Liver (tissue), 7 donors: ENCODE measurements at regions not wholly inside any gene's neighbourhood (a gene's known extent, or its start where the extent isn't known, plus 50 kb on each side); places are given as distances from the start of the nearest gene placed in this dataset.

Experiments used
- DNase-seq: peaks from one replicate; pipeline ENCODE4 v3.0.0-alpha.2; 2017; ENCODE audit warnings: low spot score
- H3K27ac ChIP-seq, 2 donors: one replicate each; pipeline ENCODE4 v1.7.0; 2013; ENCODE audit warnings: inconsistent platforms in 2 of 2, low read length in 2 of 2, control low read depth in 1 of 2, low read depth in 1 of 2, mild to moderate bottlenecking in 1 of 2
- H3K27me3 ChIP-seq, 4 donors: one replicate each; pipeline versions ENCODE4 v1.6.1 to v1.7.0; 2013; ENCODE audit warnings: low read length in 3 of 4, inconsistent platforms in 1 of 4, mild to moderate bottlenecking in 1 of 4, moderate library complexity in 1 of 4; ENCODE audit not compliant: control insufficient read depth in 4 of 4, insufficient read depth in 4 of 4
- H3K36me3 ChIP-seq, 4 donors: one replicate each; pipeline versions ENCODE4 v1.6.1 to v1.7.0; 2013; ENCODE audit warnings: low read length in 3 of 4, mild to moderate bottlenecking in 3 of 4, low read depth in 1 of 4, moderate library complexity in 1 of 4; ENCODE audit not compliant: control insufficient read depth in 4 of 4, insufficient read depth in 3 of 4
- H3K4me1 ChIP-seq, 4 donors: one replicate each; pipeline versions ENCODE4 v1.6.1 to v1.7.0; 2013; ENCODE audit warnings: low read length in 3 of 4, mild to moderate bottlenecking in 3 of 4, moderate library complexity in 1 of 4; ENCODE audit not compliant: control insufficient read depth in 4 of 4, insufficient read depth in 4 of 4
- H3K4me3 ChIP-seq, 3 donors: one replicate each; pipeline versions ENCODE4 v1.6.1 to v1.7.0; 2013; ENCODE audit warnings: low read length in 3 of 3, control low read depth in 1 of 3, low read depth in 1 of 3, mild to moderate bottlenecking in 1 of 3
- H3K9ac ChIP-seq, 2 donors: one replicate each; pipeline ENCODE4 v1.7.0; 2013; ENCODE audit warnings: low read length in 2 of 2, mild to moderate bottlenecking in 2 of 2, moderate library complexity in 2 of 2, control low read depth in 1 of 2, low read depth in 1 of 2
- H3K9me3 ChIP-seq, 4 donors: one replicate each; pipeline versions ENCODE4 v1.6.1 to v1.7.0; 2013; ENCODE audit warnings: low read length in 3 of 4; ENCODE audit not compliant: control insufficient read depth in 4 of 4
- FOXA1 ChIP-seq: IDR thresholded peaks from 2 replicates; pipeline ENCODE4 v1.6.1; 2016; ENCODE audit warnings: antibody characterized with exemption
- GABPA ChIP-seq, 2 donors: IDR thresholded peaks in 1 of 2; conservative IDR thresholded peaks in 1 of 2; 2 replicates each; pipeline ENCODE4 v1.6.1; 2016; ENCODE audit warnings: antibody characterized with exemption in 2 of 2, mild to moderate bottlenecking in 1 of 2, moderate library complexity in 1 of 2
- HNF4A ChIP-seq, 2 donors: conservative IDR thresholded peaks; 2 replicates each; pipeline ENCODE4 v1.6.1; 2016; ENCODE audit warnings: antibody characterized with exemption in 2 of 2, mild to moderate bottlenecking in 2 of 2
- HNF4G ChIP-seq: IDR thresholded peaks from 2 replicates; pipeline ENCODE4 v1.6.1; 2016; ENCODE audit warnings: antibody characterized with exemption
- NR2F2 ChIP-seq: IDR thresholded peaks from 2 replicates; pipeline ENCODE4 v1.6.1; 2016; ENCODE audit warnings: antibody characterized with exemption
- RAD21 ChIP-seq, 2 donors: IDR thresholded peaks; 2 replicates each; pipeline ENCODE4 v1.6.1; 2016; ENCODE audit warnings: antibody characterized with exemption in 2 of 2, mild to moderate bottlenecking in 2 of 2
- RXRA ChIP-seq, 2 donors: IDR thresholded peaks; 2 replicates each; pipeline ENCODE4 v1.6.1; 2017 to 2018; ENCODE audit warnings: antibody characterized with exemption in 2 of 2, mild to moderate bottlenecking in 1 of 2
- TAF1 ChIP-seq: conservative IDR thresholded peaks from 2 replicates; pipeline ENCODE4 v1.6.1; 2016; ENCODE audit warnings: antibody characterized with exemption, mild to moderate bottlenecking
- YY1 ChIP-seq: IDR thresholded peaks from 2 replicates; pipeline ENCODE4 v1.6.1; 2016; ENCODE audit warnings: antibody characterized with exemption, mild to moderate bottlenecking
- WGBS: extraction: QIAGEN DNeasy Blood & Tissue Kit; methylation state at CpG from one replicate; pipeline ENCODE4 v1.1.7; 2013; 5-methylcytosine and 5-hydroxymethylcytosine counted together
- TF ChIP-seq, protein P1 (sequence below): IDR thresholded peaks from 2 replicates; pipeline ENCODE4 v1.6.1; 2016; ENCODE audit warnings: antibody characterized with exemption, mild to moderate bottlenecking
- TF ChIP-seq, protein P2 (sequence below): IDR thresholded peaks from 2 replicates; pipeline ENCODE4 v1.6.1; 2016; ENCODE audit warnings: antibody characterized with exemption
- TF ChIP-seq, protein P3 (sequence below): IDR thresholded peaks from 2 replicates; pipeline ENCODE4 v1.6.1; 2016; ENCODE audit warnings: antibody characterized with exemption
- donor health status: healthy.
- donor health status: healthy.
- donor health status: healthy.
- donor health status: healthy.

DNA sequence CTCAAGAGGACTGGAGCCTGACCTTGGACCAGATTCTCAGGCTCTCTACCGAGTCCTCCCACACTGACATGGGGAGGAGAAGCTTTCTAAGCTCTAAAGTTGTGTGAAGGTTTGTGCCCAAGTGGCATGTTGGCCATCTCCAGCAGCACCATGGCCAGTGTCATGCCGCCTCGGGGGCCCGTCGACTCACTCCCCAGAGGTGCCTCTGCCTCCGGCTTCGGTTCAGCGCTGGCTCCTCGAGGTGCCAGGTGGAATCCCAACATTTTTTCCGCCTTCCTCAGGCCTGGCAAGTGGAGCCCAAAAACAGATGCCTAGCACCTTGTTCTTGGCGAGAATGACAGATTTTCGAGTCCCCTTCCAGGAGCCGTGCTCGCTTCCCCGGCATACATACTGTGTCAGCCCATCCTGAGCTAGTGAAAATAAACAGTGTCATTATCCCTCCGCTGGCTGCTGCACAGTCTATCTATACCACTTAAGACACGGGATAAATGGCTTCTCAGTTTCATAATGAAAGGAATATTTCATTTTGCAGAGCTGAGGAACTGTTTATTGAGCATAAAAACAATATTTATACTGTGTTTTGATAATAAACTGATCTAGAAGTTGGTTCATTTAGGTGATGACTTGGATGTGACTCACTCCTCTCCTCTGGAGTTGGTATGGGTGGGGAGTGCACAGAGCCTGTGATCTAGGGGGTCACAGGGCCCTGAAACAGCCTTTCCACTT is 328.5 kb upstream of the TLE3 start:
- 95% methylated on average over 17 of the region's 17 CpGs for WGBS
- DNase-seq: no peak
- no peak for TF ChIP-seq YY1
- TF ChIP-seq TAF1: no peak
- TF ChIP-seq RAD21 (IDR thresholded peaks at IDR 0.05): no peak
- TF ChIP-seq HNF4G: no peak
- TF ChIP-seq RXRA (IDR thresholded peaks at IDR 0.05): no peak
- TF ChIP-seq NR2F2: no peak
- TF ChIP-seq, protein P1, sequence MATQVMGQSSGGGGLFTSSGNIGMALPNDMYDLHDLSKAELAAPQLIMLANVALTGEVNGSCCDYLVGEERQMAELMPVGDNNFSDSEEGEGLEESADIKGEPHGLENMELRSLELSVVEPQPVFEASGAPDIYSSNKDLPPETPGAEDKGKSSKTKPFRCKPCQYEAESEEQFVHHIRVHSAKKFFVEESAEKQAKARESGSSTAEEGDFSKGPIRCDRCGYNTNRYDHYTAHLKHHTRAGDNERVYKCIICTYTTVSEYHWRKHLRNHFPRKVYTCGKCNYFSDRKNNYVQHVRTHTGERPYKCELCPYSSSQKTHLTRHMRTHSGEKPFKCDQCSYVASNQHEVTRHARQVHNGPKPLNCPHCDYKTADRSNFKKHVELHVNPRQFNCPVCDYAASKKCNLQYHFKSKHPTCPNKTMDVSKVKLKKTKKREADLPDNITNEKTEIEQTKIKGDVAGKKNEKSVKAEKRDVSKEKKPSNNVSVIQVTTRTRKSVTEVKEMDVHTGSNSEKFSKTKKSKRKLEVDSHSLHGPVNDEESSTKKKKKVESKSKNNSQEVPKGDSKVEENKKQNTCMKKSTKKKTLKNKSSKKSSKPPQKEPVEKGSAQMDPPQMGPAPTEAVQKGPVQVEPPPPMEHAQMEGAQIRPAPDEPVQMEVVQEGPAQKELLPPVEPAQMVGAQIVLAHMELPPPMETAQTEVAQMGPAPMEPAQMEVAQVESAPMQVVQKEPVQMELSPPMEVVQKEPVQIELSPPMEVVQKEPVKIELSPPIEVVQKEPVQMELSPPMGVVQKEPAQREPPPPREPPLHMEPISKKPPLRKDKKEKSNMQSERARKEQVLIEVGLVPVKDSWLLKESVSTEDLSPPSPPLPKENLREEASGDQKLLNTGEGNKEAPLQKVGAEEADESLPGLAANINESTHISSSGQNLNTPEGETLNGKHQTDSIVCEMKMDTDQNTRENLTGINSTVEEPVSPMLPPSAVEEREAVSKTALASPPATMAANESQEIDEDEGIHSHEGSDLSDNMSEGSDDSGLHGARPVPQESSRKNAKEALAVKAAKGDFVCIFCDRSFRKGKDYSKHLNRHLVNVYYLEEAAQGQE: no peak
- no peak for TF ChIP-seq GABPA (IDR thresholded peaks at IDR 0.05 in 1 of 2, conservative IDR thresholded peaks at IDR 0.05 in 1 of 2)
- Histone ChIP-seq H3K36me3 (no peaks in the 10 kb centered on the region), H3K27me3 (no peaks in the 10 kb centered on the region), H3K4me3 (no peak overlapping the region), H3K27ac (no peak overlapping the region), H3K4me1 (peaks cover 0 to 24% (median 20%) of the 10 kb centered on the region in 4 donors), H3K9me3 (no peaks in the 10 kb centered on the region), H3K9ac (no peak overlapping the region)

DNA sequence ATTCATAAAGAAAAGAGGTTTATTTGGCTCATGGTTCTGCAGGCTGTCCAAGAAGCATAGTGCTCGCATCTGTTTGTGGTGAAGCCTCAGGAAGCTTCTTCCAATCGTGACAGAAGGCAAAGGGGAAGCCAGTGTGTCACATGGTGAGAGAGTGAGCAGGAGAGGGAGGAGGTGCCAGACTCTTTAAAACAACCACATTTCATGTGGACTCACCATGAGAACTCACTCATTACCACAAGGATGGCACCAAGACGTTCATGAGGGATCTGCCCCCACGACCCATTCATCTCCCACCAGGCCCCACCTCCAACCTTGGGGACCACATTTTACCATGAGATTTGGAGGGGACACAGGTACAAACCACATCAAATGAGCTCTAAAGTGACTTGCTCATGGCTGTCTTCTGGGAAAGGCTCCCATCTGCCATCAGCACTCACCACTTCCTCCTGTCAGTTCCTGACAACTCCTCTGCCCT is 327.3 kb upstream of the TLE3 start:
- 79% methylated on average over 4 of the region's 4 CpGs for WGBS
- Histone ChIP-seq H3K4me1 (peaks cover 4 to 30% (median 28%) of the 10 kb centered on the region in 4 donors), H3K27ac (no peak overlapping the region), H3K9ac (no peak overlapping the region), H3K4me3 (no peak overlapping the region), H3K9me3 (no peaks in the 10 kb centered on the region), H3K36me3 (no peaks in the 10 kb centered on the region), H3K27me3 (no peaks in the 10 kb centered on the region)
- DNase-seq: no peak
- no peak for TF ChIP-seq FOXA1
- TF ChIP-seq, protein P2, sequence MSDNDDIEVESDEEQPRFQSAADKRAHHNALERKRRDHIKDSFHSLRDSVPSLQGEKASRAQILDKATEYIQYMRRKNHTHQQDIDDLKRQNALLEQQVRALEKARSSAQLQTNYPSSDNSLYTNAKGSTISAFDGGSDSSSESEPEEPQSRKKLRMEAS: no peak

DNA sequence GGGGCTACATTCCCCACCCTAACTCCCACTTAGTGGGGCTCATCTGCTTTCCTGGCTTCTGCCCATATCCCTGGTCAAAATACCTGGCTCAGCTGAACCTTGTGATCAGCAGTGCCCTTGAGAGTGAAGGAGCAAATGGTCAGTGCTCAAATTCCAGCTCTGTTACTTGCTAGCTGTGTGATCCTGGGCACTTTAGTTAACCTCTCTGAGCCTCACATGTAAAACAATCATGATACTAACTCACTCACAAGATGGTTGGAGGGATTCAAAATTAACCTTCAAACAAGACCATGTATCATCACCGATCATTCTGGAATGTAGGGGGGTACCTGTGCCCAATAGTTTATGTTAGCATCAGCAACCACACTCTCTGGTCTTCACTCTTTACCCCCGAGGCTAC is 325.6 kb upstream of the TLE3 start:
- no peak for DNase-seq
- Histone ChIP-seq H3K4me3 (no peak overlapping the region), H3K4me1 (peaks cover 4 to 27% (median 25%) of the 10 kb centered on the region in 4 donors), H3K27ac (no peak overlapping the region), H3K9me3 (no peaks in the 10 kb centered on the region), H3K27me3 (no peaks in the 10 kb centered on the region), H3K9ac (no peak overlapping the region), H3K36me3 (no peaks in the 10 kb centered on the region)
- TF ChIP-seq, protein P3, sequence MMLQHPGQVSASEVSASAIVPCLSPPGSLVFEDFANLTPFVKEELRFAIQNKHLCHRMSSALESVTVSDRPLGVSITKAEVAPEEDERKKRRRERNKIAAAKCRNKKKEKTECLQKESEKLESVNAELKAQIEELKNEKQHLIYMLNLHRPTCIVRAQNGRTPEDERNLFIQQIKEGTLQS: no peak
- TF ChIP-seq HNF4A (conservative IDR thresholded peaks at IDR 0.05): no peak
- WGBS: 86% methylated on average over 2 of the region's 2 CpGs
